Muscle layer of duodenum (tissue), 2 donors: ENCODE measurements at regions not wholly inside any gene's neighbourhood (a gene's known extent, or its start where the extent isn't known, plus 50 kb on each side); places are given as distances from the start of the nearest gene placed in this dataset.
"Not testable (repeated sequence)": the region's sequence is repeated elsewhere in the genome, so short reads cannot be mapped to it uniquely, and the experiment has no call there.

Source experiments
- H3K27ac ChIP-seq: one replicate; pipeline ENCODE4 v1.7.0; 2013; ENCODE audit warnings: mild to moderate bottlenecking, low read length
- H3K27me3 ChIP-seq: one replicate; pipeline ENCODE4 v1.7.0; 2013; ENCODE audit warnings: low read depth, mild to moderate bottlenecking, control low read depth, low read length
- H3K36me3 ChIP-seq, 2 donors: one replicate each; pipeline ENCODE4 v1.7.0; 2013; ENCODE audit warnings: low read length in 2 of 2, control low read depth in 1 of 2, mild to moderate bottlenecking in 1 of 2; ENCODE audit not compliant: insufficient read depth in 2 of 2, control insufficient read depth in 1 of 2
- H3K4me1 ChIP-seq, 2 donors: one replicate each; pipeline ENCODE4 v1.7.0; 2013; ENCODE audit warnings: low read length in 2 of 2, mild to moderate bottlenecking in 2 of 2, control low read depth in 1 of 2, moderate library complexity in 1 of 2; ENCODE audit not compliant: insufficient read depth in 2 of 2, control insufficient read depth in 1 of 2
- H3K4me3 ChIP-seq, 2 donors: one replicate each; pipeline ENCODE4 v1.7.0; 2013; ENCODE audit warnings: low read length in 2 of 2, low read depth in 1 of 2, mild to moderate bottlenecking in 1 of 2
- H3K9me3 ChIP-seq, 2 donors: one replicate each; pipeline ENCODE4 v1.7.0; 2013; ENCODE audit warnings: low read length in 2 of 2, control low read depth in 1 of 2, mild to moderate bottlenecking in 1 of 2; ENCODE audit not compliant: control insufficient read depth in 1 of 2
- donor health status: healthy.

DNA sequence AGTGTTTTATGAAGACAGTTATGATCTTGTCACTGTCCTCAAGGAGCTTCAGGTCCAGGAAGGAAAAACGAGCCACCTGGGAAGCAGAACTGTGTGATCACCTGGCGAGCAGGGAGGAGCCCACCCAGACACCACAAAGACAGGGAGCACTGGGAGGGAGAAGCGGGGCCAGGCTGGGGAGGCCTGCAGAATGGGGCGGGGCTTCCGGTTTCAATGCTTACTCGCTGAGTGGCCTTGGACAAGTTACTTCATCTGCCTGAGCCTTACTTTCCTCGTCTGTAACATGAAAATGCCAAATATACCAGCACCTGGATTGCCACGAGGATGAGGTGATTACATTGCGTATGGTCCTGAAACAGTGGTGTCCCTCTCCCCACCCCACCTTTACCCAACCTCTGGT lies 227.5 kb downstream of the ANKRD30B start:
- H3K27ac ChIP-seq, result no peak overlapping the region
- no peaks in the 10 kb centered on the region for H3K9me3 ChIP-seq
- H3K27me3 ChIP-seq, result no peaks in the 10 kb centered on the region
- H3K4me3 ChIP-seq, result no peak overlapping the region
- no peaks in the 10 kb centered on the region for H3K36me3 ChIP-seq
- no peaks in the 10 kb centered on the region for H3K4me1 ChIP-seq

DNA sequence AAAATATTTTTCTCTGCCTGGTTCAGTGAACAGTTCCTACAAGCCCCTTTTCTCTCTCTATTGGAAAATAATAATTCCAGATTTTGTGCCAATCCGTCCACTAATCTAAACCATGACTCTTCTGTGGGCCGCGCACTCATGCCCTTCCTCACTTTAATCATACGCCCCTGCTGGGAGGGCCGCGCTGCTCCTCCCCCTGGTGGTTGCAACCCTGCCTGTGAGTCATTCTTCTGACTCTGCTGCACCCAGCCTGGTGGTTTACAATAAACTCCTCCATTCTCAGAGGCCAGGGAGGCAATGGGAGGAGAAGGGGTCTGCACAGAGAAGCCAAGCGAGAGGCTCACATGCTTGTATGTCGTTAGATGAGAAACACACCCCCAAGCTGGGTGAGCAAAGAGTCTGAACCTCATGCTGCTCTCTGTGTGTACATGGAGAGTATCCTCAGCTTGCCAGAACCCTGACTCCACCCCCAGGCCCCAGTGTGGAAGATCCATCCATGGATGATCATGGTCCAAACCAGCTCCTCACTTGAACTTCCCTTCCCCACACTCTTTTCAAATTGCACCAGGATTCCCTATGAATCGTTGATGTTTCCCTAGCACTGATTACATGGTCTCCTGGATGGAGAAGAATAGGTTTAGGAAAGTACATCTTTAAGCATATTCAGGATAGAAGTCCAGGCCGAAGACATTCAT lies 228.9 kb downstream of the ANKRD30B start:
- Histone ChIP-seq H3K27me3 (no peaks in the 10 kb centered on the region), H3K9me3 (no peaks in the 10 kb centered on the region), H3K36me3 (no peaks in the 10 kb centered on the region), H3K4me1 (no peaks in the 10 kb centered on the region), H3K4me3 (no peak overlapping the region), H3K27ac (no peak overlapping the region)

DNA sequence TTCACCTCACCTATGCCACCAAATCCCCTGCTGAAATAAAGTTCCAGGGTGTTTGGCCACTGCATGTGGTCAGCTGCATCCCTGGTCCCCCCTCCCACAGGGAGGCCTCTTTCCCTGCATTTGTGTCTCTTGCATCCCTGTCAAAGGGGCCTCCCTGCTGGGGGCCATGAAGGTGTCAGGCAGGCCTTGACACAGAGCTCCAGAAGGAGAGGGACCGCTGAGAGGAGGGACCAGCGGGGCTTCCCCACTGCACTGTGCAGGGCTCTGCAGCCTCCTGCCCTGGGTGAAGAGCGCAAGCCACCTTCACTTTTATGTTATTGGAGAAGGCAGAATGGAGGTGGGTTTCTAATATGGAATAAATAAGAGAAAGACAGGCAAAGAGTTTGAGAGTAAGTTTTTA lies 230.2 kb downstream of the ANKRD30B start:
- Histone ChIP-seq H3K4me1 (no peaks in the 10 kb centered on the region), H3K36me3 (no peaks in the 10 kb centered on the region), H3K9me3 (no peaks in the 10 kb centered on the region), H3K27me3 (no peaks in the 10 kb centered on the region), H3K4me3 (no peak overlapping the region), H3K27ac (no peak overlapping the region)

GRCh38 chr18:14978962-14979535 lies 231.1 kb downstream of the ANKRD30B start:
- Histone ChIP-seq H3K4me3 (no peak overlapping the region), H3K27me3 (no peaks in the 10 kb centered on the region), H3K9me3 (no peaks in the 10 kb centered on the region), H3K36me3 (no peaks in the 10 kb centered on the region), H3K27ac (no peak overlapping the region), H3K4me1 (no peaks in the 10 kb centered on the region)

DNA sequence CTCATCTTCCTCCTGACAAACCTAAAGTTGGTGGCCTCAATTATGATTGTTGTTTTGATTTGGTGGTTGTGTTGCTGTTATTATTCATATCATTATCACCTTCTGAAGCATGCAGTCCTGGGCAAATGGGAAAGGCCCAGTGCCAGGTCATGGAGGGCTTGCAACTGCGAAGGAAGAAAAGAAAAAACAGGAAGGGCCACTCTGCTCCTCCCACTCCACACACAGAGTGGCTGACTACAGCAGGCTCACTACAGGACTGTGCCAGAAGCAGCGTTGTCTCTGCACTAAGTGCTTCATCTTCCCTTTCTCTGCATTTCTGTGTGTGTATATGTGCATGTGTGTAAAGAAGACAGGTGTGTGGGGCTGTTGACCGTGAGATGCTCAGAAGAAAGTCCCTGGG lies 231.9 kb downstream of the ANKRD30B start:
- no peak overlapping the region for H3K27ac ChIP-seq
- H3K36me3 ChIP-seq, result no peaks in the 10 kb centered on the region
- no peaks in the 10 kb centered on the region for H3K9me3 ChIP-seq
- no peaks in the 10 kb centered on the region for H3K4me1 ChIP-seq
- no peaks in the 10 kb centered on the region for H3K27me3 ChIP-seq
- H3K4me3 ChIP-seq, result no peak overlapping the region

DNA sequence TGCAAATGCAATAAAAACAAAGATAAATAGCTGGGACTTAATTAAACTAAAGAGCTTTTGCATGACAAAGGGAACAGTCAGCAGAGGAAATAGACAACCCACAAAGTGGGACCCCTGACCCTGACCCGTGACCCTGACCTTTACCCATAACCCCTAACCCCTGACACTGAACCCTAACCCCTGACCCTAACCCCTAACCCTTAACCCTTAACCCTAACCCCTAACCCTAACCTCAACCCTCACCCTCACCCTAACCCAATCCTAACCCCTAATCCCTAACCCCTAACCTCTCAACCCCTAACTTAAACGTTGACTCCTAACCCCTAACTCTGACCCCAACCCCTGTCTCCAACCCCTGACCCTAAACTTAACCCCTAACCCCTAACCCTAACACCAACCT lies 236.6 kb downstream of the ANKRD30B start:
- H3K36me3 ChIP-seq, H3K27me3 ChIP-seq, H3K9me3 ChIP-seq, H3K27ac ChIP-seq, H3K4me1 ChIP-seq, H3K4me3 ChIP-seq: not testable (repeated sequence)

DNA sequence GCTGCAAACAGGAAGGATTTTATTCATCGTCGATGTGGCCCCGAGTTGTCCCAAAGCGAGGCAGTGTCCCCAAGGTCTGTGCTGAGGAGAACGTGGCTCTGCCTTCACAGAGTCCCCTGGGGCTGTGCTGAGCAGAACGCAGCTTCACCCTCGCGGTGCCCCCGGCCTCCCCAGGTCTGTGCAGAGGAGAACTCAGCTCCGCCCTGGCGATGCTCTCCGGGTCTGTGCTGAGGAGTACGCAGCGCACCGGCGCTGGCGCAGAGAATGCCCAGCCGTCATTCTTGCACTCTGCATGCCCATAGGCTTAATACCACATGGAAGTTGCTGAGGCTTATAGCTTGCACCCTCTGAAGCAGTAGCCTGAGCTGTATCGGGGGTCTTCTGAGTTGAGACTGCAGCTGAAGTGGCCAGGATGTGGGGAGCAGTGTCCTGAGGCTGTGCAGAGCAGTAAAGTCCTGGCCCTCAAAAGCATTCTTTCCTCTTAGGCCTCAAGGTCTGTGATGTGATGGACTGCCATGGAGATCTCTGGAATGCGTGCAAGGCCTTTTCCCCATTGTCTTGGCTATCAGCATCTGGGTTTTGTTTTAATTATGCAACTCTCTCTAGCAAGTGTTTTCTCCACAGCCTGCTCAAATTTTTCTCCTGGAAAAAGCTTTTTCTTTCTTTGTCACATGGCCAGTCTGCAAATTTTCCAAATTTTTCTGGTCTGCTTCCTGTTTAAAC lies 237.5 kb downstream of the ANKRD30B start:
- not testable (repeated sequence) for H3K4me3 ChIP-seq, H3K9me3 ChIP-seq, H3K27me3 ChIP-seq, H3K4me1 ChIP-seq, H3K27ac ChIP-seq, H3K36me3 ChIP-seq

DNA sequence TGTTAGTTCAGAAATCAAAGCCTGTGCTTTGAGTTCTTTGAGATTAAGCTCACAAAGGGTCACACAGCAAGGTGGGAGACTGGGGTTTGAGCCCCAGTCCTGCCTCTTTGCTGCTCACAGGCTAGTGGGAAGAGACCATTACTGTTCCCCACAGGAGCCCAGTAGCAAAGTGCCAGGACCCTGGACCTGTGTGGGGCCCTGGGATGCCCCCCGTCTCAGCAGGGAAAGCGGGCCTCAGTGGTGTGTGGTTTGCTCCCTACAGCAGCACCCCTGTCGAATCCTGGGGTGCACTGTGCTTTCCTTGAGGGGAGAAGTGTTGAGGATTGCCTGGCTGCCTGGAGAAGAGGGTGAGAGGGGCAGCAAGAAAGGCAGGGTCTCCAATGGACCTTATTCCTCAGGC lies 239.4 kb downstream of the ANKRD30B start:
- not testable (repeated sequence) for H3K36me3 ChIP-seq, H3K27me3 ChIP-seq, H3K4me3 ChIP-seq, H3K4me1 ChIP-seq, H3K9me3 ChIP-seq, H3K27ac ChIP-seq

- H3K4me3 ChIP-seq, H3K27me3 ChIP-seq, H3K4me1 ChIP-seq, H3K9me3 ChIP-seq, H3K36me3 ChIP-seq, H3K27ac ChIP-seq: not testable (repeated sequence)
Observed at GRCh38 chr18:14987960-14988710, 240.2 kb downstream of the ANKRD30B start.

GRCh38 chr18:14989569-14989968 lies 241.6 kb downstream of the ANKRD30B start:
- H3K27ac ChIP-seq, H3K4me3 ChIP-seq: not testable (repeated sequence)

GRCh38 chr18:14991934-14992445 lies 244.0 kb downstream of the ANKRD30B start:
- H3K27ac ChIP-seq, H3K27me3 ChIP-seq, H3K4me3 ChIP-seq, H3K4me1 ChIP-seq, H3K36me3 ChIP-seq, H3K9me3 ChIP-seq: not testable (repeated sequence)

More at GRCh38 chr18:14989569-14989968, 241.6 kb downstream of the ANKRD30B start:
- not testable (repeated sequence) for H3K9me3 ChIP-seq, H3K27me3 ChIP-seq, H3K4me1 ChIP-seq, H3K36me3 ChIP-seq
